ENCODE measurements at regions not wholly inside any gene's neighbourhood (a gene's known extent, or its start where the extent isn't known, plus 50 kb on each side); places are given as distances from the start of the nearest gene placed in this dataset.
A peak's percentile ranks its signal among the peaks of the same experiment; 100 is the strongest.

GRCh38 chr2:198385326-198385725 is 580.9 kb downstream of the PLCL1 start:
- no peaks in the 10 kb centered on the region for H3K36me3 Mint-ChIP-seq
- peaks cover 0 to 7% (median 5%) of the 10 kb centered on the region in 3 donors for H3K27me3 Mint-ChIP-seq

GRCh38 chr2:198383392-198383791 is 579.0 kb downstream of the PLCL1 start:
- Mint-ChIP-seq H3K9me3 (peaks cover 0 to 3% (median 0%) of the 10 kb centered on the region in 7 donors), H3K27ac (no peak overlapping the region), H3K36me3 (no peaks in the 10 kb centered on the region), H3K4me1 (no peaks in the 10 kb centered on the region), H3K27me3 (peaks cover 0 to 7% (median 5%) of the 10 kb centered on the region in 3 donors), H3K4me3 (no peak overlapping the region)
- no peak for DNase-seq
- ATAC-seq (ENCODE audit: low read depth in 2 of 2): no peak

More at GRCh38 chr2:198385326-198385725, 580.9 kb downstream of the PLCL1 start:
- Mint-ChIP-seq H3K4me1 (no peaks in the 10 kb centered on the region), H3K27ac (no peak overlapping the region), H3K9me3 (peaks cover 0 to 3% (median 0%) of the 10 kb centered on the region in 7 donors), H3K4me3 (no peak overlapping the region)
- ATAC-seq (ENCODE audit: low read depth in 2 of 2) (no peak), DNase-seq (no peak)

- no peak overlapping the region for H3K27ac Mint-ChIP-seq
- H3K4me3 Mint-ChIP-seq: no peak overlapping the region
- H3K9me3 Mint-ChIP-seq: peaks cover 0 to 3% (median 0%) of the 10 kb centered on the region in 7 donors
- H3K27me3 Mint-ChIP-seq: peaks cover 0 to 7% (median 5%) of the 10 kb centered on the region in 3 donors
- no peak for DNase-seq
- no peaks in the 10 kb centered on the region for H3K36me3 Mint-ChIP-seq
- no peaks in the 10 kb centered on the region for H3K4me1 Mint-ChIP-seq
- no peak for ATAC-seq (ENCODE audit: low read depth in 2 of 2)
These were observed 578.4 kb downstream of the PLCL1 start for GRCh38 chr2:198382811-198383210.

GRCh38 chr2:198376677-198377076 is 572.3 kb downstream of the PLCL1 start:
- Mint-ChIP-seq H3K27ac (peak overlapping the region in 1 of 6 donors; percentile 12), H3K4me3 (no peak overlapping the region), H3K36me3 (no peaks in the 10 kb centered on the region), H3K27me3 (peaks cover 0 to 16% (median 15%) of the 10 kb centered on the region in 3 donors), H3K4me1 (peaks cover 0 to 4% (median 0%) of the 10 kb centered on the region in 3 donors), H3K9me3 (peaks cover 0 to 4% (median 0%) of the 10 kb centered on the region in 7 donors)
- ATAC-seq (ENCODE audit: low read depth in 2 of 2): no peak
- no peak for DNase-seq

- H3K27ac Mint-ChIP-seq: no peak overlapping the region
- H3K4me3 Mint-ChIP-seq: no peak overlapping the region
- H3K36me3 Mint-ChIP-seq: no peaks in the 10 kb centered on the region
- ATAC-seq (ENCODE audit: low read depth in 2 of 2): no peak
- H3K9me3 Mint-ChIP-seq: peaks cover 0 to 4% (median 0%) of the 10 kb centered on the region in 7 donors
- H3K27me3 Mint-ChIP-seq: peaks cover 0 to 16% (median 15%) of the 10 kb centered on the region in 3 donors
- peaks cover 0 to 4% (median 0%) of the 10 kb centered on the region in 3 donors for H3K4me1 Mint-ChIP-seq
- no peak for DNase-seq
These were observed 570.7 kb downstream of the PLCL1 start for GRCh38 chr2:198375083-198375410.

- no peaks in the 10 kb centered on the region for H3K36me3 Mint-ChIP-seq
- DNase-seq (no peak), ATAC-seq (ENCODE audit: low read depth in 2 of 2) (no peak)
- peaks cover 0 to 16% (median 15%) of the 10 kb centered on the region in 3 donors for H3K27me3 Mint-ChIP-seq
- H3K27ac Mint-ChIP-seq: no peak overlapping the region
- H3K4me3 Mint-ChIP-seq: no peak overlapping the region
- peaks cover 0 to 4% (median 0%) of the 10 kb centered on the region in 3 donors for H3K4me1 Mint-ChIP-seq
- peaks cover 0 to 4% (median 0%) of the 10 kb centered on the region in 7 donors for H3K9me3 Mint-ChIP-seq
These were observed 570.1 kb downstream of the PLCL1 start for GRCh38 chr2:198374375-198375082.

GRCh38 chr2:198371921-198372543 is 567.6 kb downstream of the PLCL1 start:
- no peak overlapping the region for H3K27ac Mint-ChIP-seq
- H3K9me3 Mint-ChIP-seq: peaks cover 0 to 4% (median 0%) of the 10 kb centered on the region in 7 donors
- H3K4me3 Mint-ChIP-seq: no peak overlapping the region
- ATAC-seq (ENCODE audit: low read depth in 2 of 2) (no peak), DNase-seq (no peak)
- no peaks in the 10 kb centered on the region for H3K36me3 Mint-ChIP-seq
- H3K4me1 Mint-ChIP-seq: peaks cover 0 to 4% (median 0%) of the 10 kb centered on the region in 3 donors
- H3K27me3 Mint-ChIP-seq: peaks cover 0 to 19% (median 12%) of the 10 kb centered on the region in 3 donors

- H3K9me3 Mint-ChIP-seq: peaks cover 0 to 1% (median 0%) of the 10 kb centered on the region in 7 donors
- no peak overlapping the region for H3K4me3 Mint-ChIP-seq
- ATAC-seq (ENCODE audit: low read depth in 2 of 2): no peak
- peaks cover 0 to 4% (median 0%) of the 10 kb centered on the region in 3 donors for H3K4me1 Mint-ChIP-seq
- no peaks in the 10 kb centered on the region for H3K36me3 Mint-ChIP-seq
- peaks cover 0 to 17% (median 5%) of the 10 kb centered on the region in 3 donors for H3K27me3 Mint-ChIP-seq
- no peak overlapping the region for H3K27ac Mint-ChIP-seq
- no peak for DNase-seq
These were observed 566.9 kb downstream of the PLCL1 start for GRCh38 chr2:198371329-198371728.

- H3K4me1 Mint-ChIP-seq: peaks cover 0 to 4% (median 0%) of the 10 kb centered on the region in 3 donors
- no peaks in the 10 kb centered on the region for H3K9me3 Mint-ChIP-seq
- no peaks in the 10 kb centered on the region for H3K36me3 Mint-ChIP-seq
- no peak for ATAC-seq (ENCODE audit: low read depth in 2 of 2)
- no peak for DNase-seq
- H3K4me3 Mint-ChIP-seq: no peak overlapping the region
- H3K27me3 Mint-ChIP-seq: peaks cover 0 to 20% (median 8%) of the 10 kb centered on the region in 3 donors
- H3K27ac Mint-ChIP-seq: no peak overlapping the region
These were observed 563.7 kb downstream of the PLCL1 start for GRCh38 chr2:198368089-198368488.

- DNase-seq (no peak), ATAC-seq (ENCODE audit: low read depth in 2 of 2) (no peak)
- H3K27me3 Mint-ChIP-seq: peaks cover 12 to 15% (median 13%) of the 10 kb centered on the region in 3 donors
- no peak overlapping the region for H3K27ac Mint-ChIP-seq
- no peaks in the 10 kb centered on the region for H3K4me1 Mint-ChIP-seq
- H3K9me3 Mint-ChIP-seq: no peaks in the 10 kb centered on the region
- H3K36me3 Mint-ChIP-seq: no peaks in the 10 kb centered on the region
- no peak overlapping the region for H3K4me3 Mint-ChIP-seq
These were observed 558.3 kb downstream of the PLCL1 start for GRCh38 chr2:198362740-198363139.

- Mint-ChIP-seq H3K27ac (no peak overlapping the region), H3K4me1 (no peaks in the 10 kb centered on the region), H3K27me3 (peaks cover 5 to 20% (median 16%) of the 10 kb centered on the region in 3 donors), H3K4me3 (no peak overlapping the region), H3K36me3 (no peaks in the 10 kb centered on the region), H3K9me3 (peaks cover 0 to 4% (median 0%) of the 10 kb centered on the region in 7 donors)
- ATAC-seq (ENCODE audit: low read depth in 2 of 2) (no peak), DNase-seq (no peak)
These were observed 554.9 kb downstream of the PLCL1 start for GRCh38 chr2:198359308-198359707.

- ATAC-seq (ENCODE audit: low read depth in 2 of 2): no peak
- Mint-ChIP-seq H3K4me3 (no peak overlapping the region), H3K27ac (no peak overlapping the region), H3K4me1 (no peaks in the 10 kb centered on the region), H3K27me3 (peaks cover 13 to 20% (median 17%) of the 10 kb centered on the region in 3 donors), H3K9me3 (peaks cover 0 to 4% (median 0%) of the 10 kb centered on the region in 7 donors), H3K36me3 (no peaks in the 10 kb centered on the region)
- no peak for DNase-seq
These were observed 551.8 kb downstream of the PLCL1 start for GRCh38 chr2:198356157-198356556.

- no peak overlapping the region for H3K4me3 Mint-ChIP-seq
- H3K27ac Mint-ChIP-seq: no peak overlapping the region
- no peak for DNase-seq
- no peak for ATAC-seq (ENCODE audit: low read depth in 2 of 2)
- H3K9me3 Mint-ChIP-seq: no peaks in the 10 kb centered on the region
- H3K27me3 Mint-ChIP-seq: peaks cover 0 to 18% (median 14%) of the 10 kb centered on the region in 3 donors
- no peaks in the 10 kb centered on the region for H3K4me1 Mint-ChIP-seq
- H3K36me3 Mint-ChIP-seq: no peaks in the 10 kb centered on the region
These were observed 547.3 kb downstream of the PLCL1 start for GRCh38 chr2:198351647-198352046.

- no peaks in the 10 kb centered on the region for H3K9me3 Mint-ChIP-seq
- H3K4me3 Mint-ChIP-seq: no peak overlapping the region
- no peak for ATAC-seq (ENCODE audit: low read depth in 2 of 2)
- H3K36me3 Mint-ChIP-seq: no peaks in the 10 kb centered on the region
- peaks cover 0 to 31% (median 18%) of the 10 kb centered on the region in 3 donors for H3K27me3 Mint-ChIP-seq
- no peaks in the 10 kb centered on the region for H3K4me1 Mint-ChIP-seq
- no peak for DNase-seq
- H3K27ac Mint-ChIP-seq: no peak overlapping the region
These were observed 543.6 kb downstream of the PLCL1 start for GRCh38 chr2:198347946-198348345.
